HG03558 (cell line): ENCODE measurements at regions not wholly inside any gene's neighbourhood (a gene's known extent, or its start where the extent isn't known, plus 50 kb on each side); places are given as distances from the start of the nearest gene placed in this dataset.
"Not testable (repeated sequence)": the region's sequence is repeated elsewhere in the genome, so short reads cannot be mapped to it uniquely, and the experiment has no call there.

Experiments
- ATAC-seq: cut with Tn5 transposase; IDR thresholded peaks from one replicate; pipeline ENCODE4 v1.9.1; 2021; ENCODE audit warnings: moderate number of reproducible peaks; ENCODE audit not compliant: unreplicated experiment; ENCODE audit errors: extremely low read depth

DNA sequence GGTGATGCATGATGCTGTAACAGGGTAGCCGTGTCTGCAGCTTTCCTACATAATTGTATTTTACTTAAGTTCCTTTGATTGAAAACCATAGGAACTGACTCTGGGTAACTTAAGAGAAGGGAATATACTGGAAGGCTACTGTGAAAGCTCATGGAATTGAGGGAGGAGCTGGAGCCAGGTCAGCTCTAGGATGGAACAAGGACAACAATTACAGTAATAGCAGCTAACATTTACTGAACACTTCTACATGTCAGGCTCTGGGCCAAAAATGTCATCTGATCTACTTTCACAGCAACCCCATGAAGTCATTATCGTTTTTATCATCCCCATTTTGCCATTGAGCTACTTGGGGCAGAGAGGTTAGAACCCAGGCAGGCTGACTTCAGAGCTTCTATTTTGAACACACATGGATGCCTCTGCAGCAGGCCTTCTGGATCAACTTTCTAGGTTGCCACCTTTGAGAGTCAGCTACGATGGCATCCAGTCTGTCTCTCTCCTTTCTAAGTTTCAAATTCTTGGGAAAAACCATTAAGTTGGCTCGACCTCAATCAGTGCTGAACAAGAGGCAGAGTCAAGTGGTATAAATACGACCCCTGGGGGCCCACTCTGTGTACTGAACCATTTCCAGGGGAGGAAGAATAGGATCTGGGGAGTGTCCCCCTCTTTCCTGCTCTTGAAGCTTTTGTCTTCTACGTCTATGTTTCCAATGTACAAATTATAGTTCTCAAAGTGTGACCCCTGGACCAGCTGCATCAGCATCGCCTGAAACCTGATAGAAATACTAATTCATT lies 272.3 kb upstream of the PLPP4 start:
- ATAC-seq: no peak

- no peak for ATAC-seq
Measured at GRCh38 chr10:120186506-120186905, 270.5 kb upstream of the PLPP4 start.

DNA sequence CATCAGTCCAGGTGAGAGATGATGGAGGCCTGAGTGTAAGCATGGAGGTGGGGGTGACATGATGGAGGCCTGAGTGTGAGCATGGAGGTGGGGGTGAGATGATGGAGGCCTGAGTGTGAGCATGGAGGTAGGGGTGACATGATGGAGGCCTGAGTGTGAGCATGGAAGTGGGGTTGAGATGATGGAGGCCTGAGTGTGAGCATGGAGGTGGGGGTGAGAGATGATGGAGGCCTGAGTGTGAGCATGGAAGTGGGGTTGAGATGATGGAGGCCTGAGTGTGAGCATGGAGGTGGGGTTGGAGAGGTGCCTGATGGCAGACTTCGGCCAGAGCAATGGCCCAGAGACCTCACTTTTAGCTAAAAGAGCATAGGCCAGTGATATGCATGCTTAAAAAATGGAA lies 269.9 kb upstream of the PLPP4 start:
- ATAC-seq: not testable (repeated sequence)

DNA sequence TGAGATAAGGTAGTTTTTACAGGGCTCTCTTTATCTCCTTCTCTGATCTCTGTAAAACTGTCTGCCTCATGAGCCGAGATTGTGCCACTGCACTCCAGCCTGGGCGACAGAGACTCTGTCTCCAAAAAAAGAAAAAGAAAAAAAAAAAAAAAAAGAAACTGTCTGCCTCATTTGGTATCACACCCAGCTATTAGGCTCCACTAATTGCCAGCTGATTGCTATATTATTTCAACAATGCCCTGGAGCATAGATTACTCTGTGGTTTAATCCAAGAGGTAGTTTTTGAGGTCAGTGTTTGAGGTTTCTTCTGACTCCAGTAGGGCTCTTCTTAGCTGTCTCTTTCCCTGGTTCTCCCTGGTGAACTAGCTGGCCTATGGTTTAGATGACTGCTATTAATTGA lies 268.1 kb upstream of the PLPP4 start:
- no peak for ATAC-seq

- no peak for ATAC-seq
Measured at GRCh38 chr10:120195984-120196712, 260.9 kb upstream of the PLPP4 start.

GRCh38 chr10:120204877-120205276 lies 252.2 kb upstream of the PLPP4 start:
- no peak for ATAC-seq

GRCh38 chr10:120205368-120206018 lies 251.5 kb upstream of the PLPP4 start:
- no peak for ATAC-seq

GRCh38 chr10:120208488-120208887 lies 248.5 kb upstream of the PLPP4 start:
- no peak for ATAC-seq

DNA sequence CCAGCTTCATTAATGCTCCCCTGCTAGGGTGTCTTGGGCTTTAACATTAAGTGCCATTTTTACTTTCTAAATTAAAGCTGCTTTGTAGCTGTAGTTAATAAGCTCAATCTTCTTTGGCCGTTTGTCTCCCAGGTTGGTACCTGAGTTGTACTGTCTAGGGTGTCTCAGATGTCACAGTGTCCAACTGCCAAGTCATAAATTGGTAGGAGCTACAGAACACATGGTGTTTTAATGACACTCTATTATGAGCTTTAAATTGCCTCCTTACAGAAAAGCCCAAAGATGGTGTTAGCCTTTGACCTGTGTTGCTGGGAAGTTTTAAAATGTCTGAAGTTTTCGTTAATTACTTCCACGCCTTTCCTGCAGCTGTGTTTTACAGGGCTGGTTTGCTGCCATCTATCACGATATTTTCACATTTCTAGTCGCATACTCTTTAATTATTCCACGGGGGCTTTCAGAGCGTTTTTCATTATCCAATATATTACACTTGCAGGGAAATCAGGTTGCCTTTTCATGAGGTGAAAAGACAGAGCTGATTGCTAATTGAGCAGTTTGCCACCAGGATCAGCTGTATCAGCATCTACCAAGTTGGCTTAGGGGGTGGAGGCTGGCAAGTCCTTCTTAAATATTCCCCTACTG lies 247.8 kb upstream of the PLPP4 start:
- ATAC-seq: no peak

DNA sequence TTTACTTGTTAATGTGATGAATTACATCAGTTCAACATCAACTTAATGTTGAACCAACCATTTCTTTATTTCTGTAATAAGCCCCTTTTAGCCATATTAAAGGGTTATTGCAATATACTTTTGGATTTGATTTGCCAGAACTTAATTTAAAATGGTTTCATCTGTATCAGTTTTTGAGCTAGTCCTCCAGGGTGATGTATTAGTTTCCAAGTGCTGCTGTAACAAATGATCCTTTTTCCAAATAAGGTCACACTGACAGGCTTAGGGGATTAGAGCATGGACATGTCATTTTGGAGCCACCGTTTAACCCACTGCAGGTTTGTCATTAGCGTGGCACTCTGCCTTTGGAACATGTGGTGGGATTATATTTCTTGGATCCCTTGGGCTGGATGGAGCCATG lies 244.8 kb upstream of the PLPP4 start:
- no peak for ATAC-seq

GRCh38 chr10:120213283-120213682 lies 243.7 kb upstream of the PLPP4 start:
- ATAC-seq: not testable (repeated sequence)

DNA sequence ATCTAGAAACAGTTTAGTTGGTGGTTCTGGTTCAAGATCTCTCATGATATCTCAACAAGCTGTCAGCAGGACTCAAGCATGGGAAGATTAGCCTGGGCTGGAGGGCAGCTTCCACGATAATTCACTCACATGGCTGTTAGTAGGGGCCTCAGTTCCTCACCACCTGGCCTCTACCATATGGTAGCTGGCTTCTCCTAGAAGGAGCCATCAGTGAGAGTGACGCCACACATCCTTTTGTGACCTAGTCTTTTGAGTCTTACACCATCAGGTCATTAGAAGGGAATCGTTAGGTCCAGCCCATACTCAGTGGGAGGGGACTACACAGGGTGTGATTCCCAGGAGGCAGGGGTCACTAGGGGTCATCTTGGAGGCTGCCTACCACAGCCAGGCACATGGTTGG lies 239.3 kb upstream of the PLPP4 start:
- ATAC-seq: no peak

- no peak for ATAC-seq
Measured at GRCh38 chr10:120221873-120222485, 235.0 kb upstream of the PLPP4 start.

DNA sequence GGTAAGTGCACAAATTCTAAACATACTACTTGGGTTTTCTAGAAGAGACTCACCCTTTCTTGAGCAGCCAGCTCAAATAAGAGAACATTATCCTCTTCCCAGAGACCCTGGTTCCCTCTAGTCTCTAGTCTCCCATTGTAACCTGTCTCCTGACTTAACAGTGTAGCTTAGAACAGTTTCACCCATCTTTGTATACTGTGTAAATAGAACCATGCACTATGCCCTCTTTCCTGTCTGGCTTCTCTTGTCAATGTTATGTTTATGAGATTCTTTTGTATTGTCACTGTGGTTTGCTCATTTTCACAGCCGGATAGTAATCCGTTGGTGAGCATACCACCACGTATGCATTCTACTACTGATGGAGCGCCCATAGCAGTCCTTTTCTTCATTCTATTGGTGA lies 227.4 kb upstream of the PLPP4 start:
- ATAC-seq: no peak

DNA sequence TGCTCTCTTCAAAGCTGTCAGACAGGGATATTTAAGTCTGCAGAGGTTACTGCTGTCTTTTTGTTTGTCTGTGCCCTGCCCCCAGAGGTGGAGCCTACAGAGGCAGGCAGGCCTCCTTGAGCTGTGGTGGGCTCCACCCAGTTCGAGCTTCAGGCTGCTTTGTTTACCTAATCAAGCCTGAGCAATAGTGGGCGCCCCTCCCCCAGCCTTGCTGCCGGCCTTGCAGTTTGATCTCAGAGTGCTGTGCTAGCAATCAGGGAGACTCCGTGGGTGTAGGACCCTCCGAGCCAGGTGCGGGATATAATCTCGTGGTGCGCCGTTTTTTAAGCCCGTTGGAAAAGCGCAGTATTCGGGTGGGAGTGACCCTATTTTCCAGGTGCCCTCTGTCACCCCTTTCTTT lies 217.3 kb upstream of the PLPP4 start:
- ATAC-seq: not testable (repeated sequence)

- ATAC-seq: no peak
Measured at GRCh38 chr10:120251821-120252442, 205.1 kb upstream of the PLPP4 start.

GRCh38 chr10:120253131-120253530 lies 203.9 kb upstream of the PLPP4 start:
- ATAC-seq: no peak

DNA sequence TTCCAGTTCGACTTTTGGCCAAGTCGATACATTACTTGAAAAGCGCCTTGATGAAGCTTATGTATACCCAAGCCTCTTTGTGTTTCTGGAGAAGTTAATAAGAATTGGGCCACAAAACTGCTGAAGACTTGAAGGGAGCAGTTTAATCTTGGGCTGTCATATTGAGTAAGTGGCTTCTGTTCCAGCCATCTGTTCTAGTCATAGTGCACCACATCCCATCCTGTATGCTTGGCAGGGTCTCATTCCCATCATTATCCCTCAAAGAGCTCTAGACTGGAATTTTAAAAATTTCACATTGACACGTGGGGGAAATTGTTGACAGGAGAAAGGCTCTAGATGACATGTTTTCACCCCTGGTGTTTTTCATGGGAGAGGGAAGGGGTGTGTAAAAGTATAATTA lies 196.6 kb upstream of the PLPP4 start:
- no peak for ATAC-seq

GRCh38 chr10:120262857-120263547 lies 194.0 kb upstream of the PLPP4 start:
- peak; percentile 71 for ATAC-seq
